CD4-positive, alpha-beta T cell treated with Interleukin-1 beta for 1 hour (primary cell): ENCODE measurements at regions not wholly inside any gene's neighbourhood (a gene's known extent, or its start where the extent isn't known, plus 50 kb on each side); places are given as distances from the start of the nearest gene placed in this dataset.
"Not testable (repeated sequence)": the region's sequence is repeated elsewhere in the genome, so short reads cannot be mapped to it uniquely, and the experiment has no call there.

Source experiments
- DNase-seq, 2 donors: peaks; one replicate each; pipeline ENCODE4 v3.0.0-alpha.2; 2020 to 2022

- no peak for DNase-seq
These were observed 420.3 kb downstream of the SOCS6 start for GRCh38 chr18:70709144-70709543.

- DNase-seq = no peak
These were observed 417.1 kb downstream of the SOCS6 start for GRCh38 chr18:70705831-70706416.

DNA sequence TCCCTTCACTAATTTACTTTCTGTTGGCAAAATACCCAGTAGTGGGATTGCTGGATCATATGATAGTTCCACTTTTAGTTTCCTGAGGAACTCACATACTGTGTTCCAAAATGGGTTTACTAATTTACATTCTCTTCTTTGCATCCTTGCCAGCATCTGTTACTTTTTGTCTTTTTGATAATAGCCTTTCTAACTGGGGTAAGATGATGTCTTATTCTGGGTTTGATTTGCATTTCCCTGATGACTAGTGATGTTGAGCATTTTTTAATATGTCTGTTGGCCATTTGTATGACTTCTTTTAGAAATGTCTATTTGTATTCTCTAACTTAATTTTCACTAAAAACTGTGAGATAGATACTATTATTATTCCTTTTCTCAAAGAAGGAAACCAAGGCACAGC is 411.7 kb downstream of the SOCS6 start:
- DNase-seq = no peak

DNA sequence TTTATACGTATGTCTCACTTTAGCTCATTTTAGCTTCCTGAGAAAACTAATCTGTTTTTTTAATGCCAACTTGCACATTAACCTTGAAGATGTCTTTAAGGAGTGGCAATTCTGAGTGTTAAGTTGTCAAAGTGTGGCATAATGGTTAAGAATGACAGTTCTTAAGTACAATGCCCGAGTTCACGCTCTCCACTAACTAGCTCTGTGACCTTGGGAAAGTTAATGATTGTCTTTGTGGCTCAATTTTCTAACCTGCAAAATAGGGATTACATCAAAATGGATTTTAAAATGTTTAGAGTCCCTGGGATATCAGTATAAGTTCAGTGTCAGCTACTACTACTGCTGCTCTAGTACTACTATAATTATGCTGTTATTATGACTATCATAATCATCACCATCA is 409.7 kb downstream of the SOCS6 start:
- no peak for DNase-seq

DNA sequence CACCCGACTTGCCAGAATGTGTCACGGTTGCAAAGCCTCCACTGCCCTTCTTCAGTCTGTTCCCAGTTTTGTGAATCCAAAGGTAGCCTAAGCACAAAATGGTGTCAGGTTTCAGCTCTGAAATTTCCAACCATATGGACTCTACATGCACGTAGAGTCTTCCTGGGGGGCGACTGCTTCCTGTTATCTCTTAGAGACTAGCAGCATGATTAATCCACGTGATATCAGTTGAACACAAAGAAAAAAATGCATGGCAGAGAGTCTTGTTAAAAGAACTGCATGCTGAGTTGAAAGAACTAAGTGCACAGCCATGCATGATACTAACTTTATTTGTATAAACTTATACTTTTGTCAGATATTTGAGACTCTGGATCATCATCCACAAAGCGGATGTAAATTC is 404.4 kb downstream of the SOCS6 start:
- DNase-seq = no peak

- DNase-seq = not testable (repeated sequence)
These were observed 400.9 kb downstream of the SOCS6 start for GRCh38 chr18:70689765-70690164.

GRCh38 chr18:70688286-70688685 is 399.4 kb downstream of the SOCS6 start:
- no peak for DNase-seq

DNA sequence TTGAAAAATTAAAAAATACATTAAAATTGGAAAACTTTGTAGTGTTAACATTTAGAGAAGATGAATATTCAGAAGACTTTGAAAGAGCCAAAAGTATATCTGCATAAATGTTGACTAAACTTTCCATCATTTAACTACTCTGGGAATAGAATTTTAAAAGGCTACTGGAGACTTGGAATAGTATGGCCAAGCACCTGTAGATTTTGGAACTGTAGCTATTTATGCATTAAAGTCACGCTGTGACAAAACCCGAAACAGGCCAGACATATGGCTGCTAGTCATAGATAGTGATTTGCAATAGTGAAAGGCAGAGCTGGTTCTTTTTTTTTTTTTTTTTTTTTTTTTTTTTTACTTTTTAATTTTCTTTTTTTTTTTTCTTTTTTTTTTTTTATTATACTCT is 396.0 kb downstream of the SOCS6 start:
- no peak for DNase-seq

GRCh38 chr18:70683263-70683662 is 394.4 kb downstream of the SOCS6 start:
- peak in 1 of 2 donors; percentile 44 for DNase-seq

GRCh38 chr18:70674896-70675295 is 386.1 kb downstream of the SOCS6 start:
- DNase-seq = no peak

DNA sequence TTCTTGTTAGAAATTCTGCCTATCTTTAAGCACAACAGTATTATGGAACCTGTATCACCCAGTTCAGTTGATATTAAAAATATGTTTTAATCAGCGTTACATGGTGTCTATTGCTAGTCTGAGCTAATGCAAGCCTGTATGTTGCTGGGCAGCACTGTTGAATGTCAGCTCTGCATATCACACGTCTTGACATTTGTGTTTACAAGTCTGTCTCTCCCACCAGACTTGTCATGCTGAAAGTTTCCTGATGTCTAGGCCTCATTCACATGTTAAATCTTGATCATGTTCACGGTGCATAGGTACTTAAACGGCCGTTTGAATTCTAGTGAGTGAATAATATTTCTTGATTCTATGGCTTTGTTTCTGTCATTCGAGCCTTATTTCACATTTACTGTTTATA is 385.0 kb downstream of the SOCS6 start:
- no peak for DNase-seq

GRCh38 chr18:70672581-70672980 is 383.7 kb downstream of the SOCS6 start:
- DNase-seq = peak; percentile 66 to 70

GRCh38 chr18:70671889-70672565 is 383.2 kb downstream of the SOCS6 start:
- peak; percentile 24 to 34 for DNase-seq

DNA sequence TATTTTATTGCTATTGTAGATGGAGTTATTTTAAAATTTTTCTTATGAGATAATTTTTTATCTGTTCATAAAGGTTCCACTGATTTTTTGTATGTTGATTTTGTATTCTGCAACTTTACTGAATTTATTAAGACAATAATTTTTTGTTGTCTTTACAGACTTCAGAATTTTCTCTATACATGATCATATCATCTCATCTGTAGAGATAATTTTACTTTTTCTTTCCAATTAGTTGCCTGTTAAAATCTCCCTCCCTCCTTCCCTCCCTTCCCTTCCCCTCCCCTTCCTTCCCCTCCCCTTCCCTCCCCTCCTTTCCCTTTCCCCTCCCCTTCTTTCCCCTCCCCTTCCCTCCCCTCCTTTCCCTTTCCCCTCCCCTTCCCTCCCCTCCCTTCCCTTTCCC is 378.1 kb downstream of the SOCS6 start:
- no peak for DNase-seq

GRCh38 chr18:70663141-70663540 is 374.3 kb downstream of the SOCS6 start:
- peak in 1 of 2 donors; percentile 36 for DNase-seq

GRCh38 chr18:70662588-70662987 is 373.7 kb downstream of the SOCS6 start:
- no peak for DNase-seq

DNA sequence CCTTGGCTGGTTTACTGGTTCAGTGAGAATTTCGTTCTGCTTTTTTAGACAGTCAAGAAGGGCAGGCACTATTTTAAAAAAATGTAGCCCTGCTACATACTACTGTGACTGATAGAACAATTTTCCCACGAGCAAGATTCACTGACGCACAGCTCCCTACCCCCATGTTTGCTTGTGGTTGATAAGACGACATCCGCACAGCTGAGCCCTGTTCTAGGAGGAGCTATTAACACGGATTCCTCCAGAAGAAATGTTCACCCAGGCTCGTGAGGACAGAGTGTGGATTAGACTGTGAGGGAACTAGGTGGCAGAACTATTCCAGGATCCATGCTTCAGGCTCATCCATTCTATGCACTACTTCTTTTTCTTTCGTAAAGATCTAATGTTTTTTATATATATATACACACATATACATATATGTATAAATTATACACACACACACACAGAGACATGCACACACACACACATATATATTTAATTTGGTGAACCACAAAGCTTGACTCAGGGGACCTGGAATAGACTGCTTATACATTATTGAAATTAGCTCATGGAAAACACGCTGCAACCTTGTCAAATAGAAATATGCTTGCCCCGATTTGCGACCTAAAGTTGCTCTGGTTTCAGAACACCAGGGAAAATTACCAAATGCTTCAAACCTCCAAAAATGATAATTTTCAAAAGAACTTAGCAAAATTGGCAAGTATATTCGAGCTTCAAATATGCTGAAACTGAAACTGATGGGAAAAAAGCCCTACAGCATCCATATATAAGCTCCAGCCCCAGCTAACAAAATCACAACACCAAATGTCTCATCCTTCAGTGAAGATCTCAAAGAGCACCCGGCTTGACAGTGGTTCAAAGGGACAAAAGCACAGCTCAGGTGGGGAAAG is 370.4 kb downstream of the SOCS6 start:
- peak; percentile 71 to 80 for DNase-seq

DNA sequence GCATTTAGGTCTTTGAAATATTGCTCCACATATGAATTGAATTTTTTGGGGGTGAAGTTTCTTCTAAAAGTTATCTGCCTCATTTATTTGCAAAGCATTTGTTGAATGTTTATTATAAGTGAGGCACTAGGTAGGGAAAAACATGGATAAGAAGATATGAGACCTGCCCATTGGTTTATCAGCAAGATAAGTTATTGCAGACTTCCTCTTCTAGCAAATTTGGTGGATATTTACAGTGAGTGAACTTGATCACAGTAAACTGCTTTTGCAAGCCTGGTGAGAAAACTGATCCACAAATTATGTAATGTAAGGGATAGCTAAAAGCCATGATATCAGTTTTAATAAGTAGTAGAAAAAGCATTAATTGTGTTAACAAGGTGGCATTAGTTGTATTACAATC is 364.8 kb downstream of the SOCS6 start:
- no peak for DNase-seq

- DNase-seq = no peak
These were observed 362.0 kb downstream of the SOCS6 start for GRCh38 chr18:70650878-70651277.

- no peak for DNase-seq
These were observed 360.8 kb downstream of the SOCS6 start for GRCh38 chr18:70649683-70650082.

- DNase-seq = no peak
These were observed 357.1 kb downstream of the SOCS6 start for GRCh38 chr18:70645971-70646370.

DNA sequence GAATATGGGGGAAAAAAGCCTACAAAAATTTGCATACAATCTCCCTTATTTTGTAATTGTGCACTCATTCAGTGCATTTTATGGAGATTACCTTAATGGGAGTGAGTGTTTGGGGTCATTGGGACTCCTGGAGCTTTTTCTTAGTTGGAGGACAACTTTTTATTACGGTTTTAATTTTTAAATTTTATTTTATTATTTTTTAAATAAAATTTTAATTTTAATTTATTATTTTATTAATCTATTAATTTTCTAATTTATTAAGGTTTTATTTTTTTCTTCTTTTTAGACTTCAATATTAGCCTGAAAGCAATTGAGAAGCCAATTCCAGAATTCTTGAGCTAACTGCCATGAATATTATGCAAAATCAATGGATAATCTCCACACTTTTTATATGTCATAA is 355.0 kb downstream of the SOCS6 start:
- DNase-seq = no peak

GRCh38 chr18:70641156-70641775 is 352.4 kb downstream of the SOCS6 start:
- DNase-seq = no peak
